IMR-90 (cell line): ENCODE measurements at regions not wholly inside any gene's neighbourhood (a gene's known extent, or its start where the extent isn't known, plus 50 kb on each side); places are given as distances from the start of the nearest gene placed in this dataset.
"Not testable (repeated sequence)": the region's sequence is repeated elsewhere in the genome, so short reads cannot be mapped to it uniquely, and the experiment has no call there.

Source experiments
- ATAC-seq: fragments of 200-7000 bp; cut with Tn5 transposase; 2 replicates; pipeline ENCODE4 v1.9.1; 2020; ENCODE audit warnings: low read depth, mild to moderate bottlenecking, moderate library complexity
- BruUV-seq: library from RNA; stranded (reverse); fragments of 400-500 nt; replicated peaks from 2 replicates; lab custom pipeline; 2021; lab: Mats Ljungman, UMichigan
- CTCF ChIA-PET: fragments of 300-600 bp; formaldehyde crosslinking; extraction: SDS; loops from one replicate; lab custom pipeline; 2021; ENCODE audit warnings: antibody characterized with exemption; lab: Yijun Ruan, JAX
- POLR2A ChIA-PET: fragments of 300-600 bp; sonication (Branson Sonifier 250); formaldehyde crosslinking; loops from one replicate; lab custom pipeline; 2022; ENCODE audit warnings: antibody characterized with exemption; ENCODE audit not compliant: unreplicated experiment; lab: Charles Lee
- DNase-seq: peaks from one replicate; pipeline ENCODE4 v3.0.0; 2013
- H2AFZ ChIP-seq: replicated peaks from 2 replicates; pipeline ENCODE3; 2013; ENCODE audit warnings: low read length, mild to moderate bottlenecking; ENCODE audit not compliant: poor library complexity
- H2AK5ac ChIP-seq: 2 replicates; pipeline ENCODE4 v1.6.1; 2013; ENCODE audit warnings: low read depth, low read length, inconsistent platforms
- H2AK9ac ChIP-seq: replicated peaks from 2 replicates; pipeline ENCODE3; 2013; ENCODE audit warnings: mild to moderate bottlenecking, low read depth, low read length, moderate library complexity; ENCODE audit not compliant: poor library complexity
- H2BK120ac ChIP-seq: 2 replicates; pipeline ENCODE4 v1.6.1; 2013; ENCODE audit warnings: low read depth, low read length, inconsistent platforms
- H2BK15ac ChIP-seq: 3 replicates; pipeline ENCODE4 v1.6.1; 2013; ENCODE audit warnings: low read depth, low read length, inconsistent platforms
- H2BK20ac ChIP-seq: 2 replicates; pipeline ENCODE4 v1.6.1; 2013; ENCODE audit warnings: low read depth, mild to moderate bottlenecking, inconsistent platforms, low read length, moderate library complexity
- H2BK5ac ChIP-seq: 2 replicates; pipeline ENCODE4 v1.6.1; 2013; ENCODE audit warnings: mild to moderate bottlenecking, low read depth, low read length, inconsistent platforms; ENCODE audit not compliant: poor library complexity, severe bottlenecking
- H3K14ac ChIP-seq: replicated peaks from 2 replicates; pipeline ENCODE4 v1.6.1; 2013; ENCODE audit warnings: low read depth, low read length, inconsistent platforms
- H3K18ac ChIP-seq: 2 replicates; pipeline ENCODE4 v1.6.1; 2013; ENCODE audit warnings: low read depth, low read length, control low read depth
- H3K23ac ChIP-seq: 2 replicates; pipeline ENCODE4 v1.6.1; 2013; ENCODE audit warnings: low read depth, low read length, inconsistent platforms
- H3K27ac ChIP-seq: 2 replicates; pipeline ENCODE4 v1.5.1; 2013; ENCODE audit warnings: mild to moderate bottlenecking, control low read depth, low read length; ENCODE audit not compliant: insufficient read depth
- H3K27me3 ChIP-seq: 2 replicates; pipeline ENCODE4 v1.6.1; 2013; ENCODE audit warnings: low read length; ENCODE audit not compliant: control insufficient read depth, insufficient read depth
- H3K36me3 ChIP-seq: 2 replicates; pipeline ENCODE4 v1.6.1; 2013; ENCODE audit warnings: low read length, mixed read lengths; ENCODE audit not compliant: control insufficient read depth, insufficient read depth
- H3K4ac ChIP-seq: 2 replicates; pipeline ENCODE4 v1.6.1; 2013; ENCODE audit warnings: low read depth, low read length, inconsistent platforms
- H3K4me1 ChIP-seq: 2 replicates; pipeline ENCODE4 v1.6.1; 2013; ENCODE audit warnings: low read length, mixed read lengths; ENCODE audit not compliant: control insufficient read depth, insufficient read depth
- H3K4me2 ChIP-seq: 2 replicates; pipeline ENCODE4 v1.6.1; 2013; ENCODE audit warnings: low read depth, mild to moderate bottlenecking, control low read depth, low read length, moderate library complexity
- H3K4me3 ChIP-seq: 2 replicates; pipeline ENCODE4 v1.5.1; 2013; ENCODE audit warnings: low read depth, mild to moderate bottlenecking, control low read depth, low read length, moderate library complexity; ENCODE audit not compliant: insufficient read depth
- H3K56ac ChIP-seq: 2 replicates; pipeline ENCODE4 v1.6.1; 2013; ENCODE audit warnings: low read length, inconsistent platforms; ENCODE audit not compliant: insufficient read depth; ENCODE audit errors: extremely low read depth
- H3K79me1 ChIP-seq, 2 experiments: 2 replicates each; pipeline ENCODE4 v1.6.1; 2013; ENCODE audit warnings: low read length in 2 of 2, inconsistent platforms in 1 of 2, low read depth in 1 of 2
- H3K9ac ChIP-seq: 2 replicates; pipeline ENCODE4 v1.6.1; 2013; ENCODE audit warnings: low read depth, low read length, control low read depth
- H3K9me1 ChIP-seq: 2 replicates; pipeline ENCODE4 v1.6.1; 2013; ENCODE audit warnings: low read length, inconsistent platforms; ENCODE audit not compliant: insufficient read depth
- H3K9me3 ChIP-seq: 2 replicates; pipeline ENCODE4 v1.6.1; 2013; ENCODE audit warnings: low read length; ENCODE audit not compliant: control insufficient read depth, insufficient read depth
- H4K20me1 ChIP-seq: 2 replicates; pipeline ENCODE4 v1.6.1; 2013; ENCODE audit warnings: low read length, inconsistent platforms; ENCODE audit not compliant: insufficient read depth
- H4K5ac ChIP-seq: 2 replicates; pipeline ENCODE4 v1.6.1; 2013; ENCODE audit warnings: mild to moderate bottlenecking, low read depth, low read length, control low read depth
- H4K8ac ChIP-seq, 2 experiments: 2 replicates each; pipeline ENCODE4 v1.6.1; 2013; ENCODE audit warnings: low read depth in 2 of 2, low read length in 2 of 2, control low read depth in 1 of 2, inconsistent platforms in 1 of 2
- H4K91ac ChIP-seq: 2 replicates; pipeline ENCODE4 v1.6.1; 2013; ENCODE audit warnings: low read depth, low read length, inconsistent platforms; ENCODE audit not compliant: insufficient read depth
- CTCF ChIP-seq: conservative IDR thresholded peaks from 2 replicates; pipeline ENCODE4 v1.5.1; 2012; ENCODE audit warnings: mild to moderate bottlenecking, low read depth, low read length, improper control_type of control experiment
- FOS ChIP-seq: fragments of 150-350 bp; IDR thresholded peaks from 2 replicates; pipeline ENCODE4 v1.6.1; 2016; ENCODE audit warnings: low read depth, low read length
- POLR2A ChIP-seq: IDR thresholded peaks from 2 replicates; pipeline ENCODE4 v1.6.1; 2012; ENCODE audit warnings: mild to moderate bottlenecking, low read depth, low read length
- RCOR1 ChIP-seq: IDR thresholded peaks from 2 replicates; pipeline ENCODE4 v1.6.1; 2012; ENCODE audit warnings: mild to moderate bottlenecking, low read length, improper control_type of control experiment; ENCODE audit not compliant: insufficient replicate concordance
- SMC3 ChIP-seq: fragments of 150-350 bp; IDR thresholded peaks from 2 replicates; pipeline ENCODE4 v1.6.1; 2016; ENCODE audit warnings: low read depth, mild to moderate bottlenecking, antibody characterized with exemption, low read length, moderate library complexity
- USF2 ChIP-seq: fragments of 150-350 bp; IDR thresholded peaks from 2 replicates; pipeline ENCODE4 v1.6.1; 2017; ENCODE audit warnings: mild to moderate bottlenecking, antibody characterized with exemption, low read length, low read depth
- WGBS, 2 experiments: methylation state at CpG; one replicate each; pipeline versions ENCODE4 v1.1.5 to v1.1.7; 2013; ENCODE audit warnings: missing lambda C conversion rate in 2 of 2; ENCODE audit not compliant: insufficient read length in 1 of 2; ENCODE audit errors: extremely low coverage in 2 of 2; 5-methylcytosine and 5-hydroxymethylcytosine counted together
- dilution Hi-C: fragments of 300-500 bp; cut with HindIII; formaldehyde crosslinking; loops from one replicate; pipeline ENCODE4 v1.14.3; 2018; ENCODE audit warnings: low sequenced_read_pairs; ENCODE audit not compliant: unreplicated experiment
- in situ Hi-C: fragments of 300-500 bp; cut with MboI; formaldehyde crosslinking; loops from 3 replicates; pipeline ENCODE4 v1.14.3; 2019; ENCODE audit warnings: low sequenced_read_pairs, inconsistent platforms, mixed read lengths
- intact Hi-C: fragments of 100-400 bp; cut with micrococcal nuclease; formaldehyde crosslinking; loops from 2 replicates; pipeline ENCODE4 v1.10.0; 2022

GRCh38 chr6:74343804-74344203 is 647.8 kb downstream of the CD109 start:
- BruUV-seq = no TSS peak
- Histone ChIP-seq H2AK5ac (no peak overlapping the region), H3K79me1 (no peaks in the 10 kb centered on the region), H3K4me1 (no peaks in the 10 kb centered on the region), H3K9me3 (no peaks in the 10 kb centered on the region), H3K9me1 (no peaks in the 10 kb centered on the region), H4K8ac (no peak overlapping the region; a peak in 1 of 4 replicates), H4K5ac (no peak overlapping the region), H3K27me3 (no peaks in the 10 kb centered on the region), H2BK120ac (no peak overlapping the region), H2AK9ac (no peak overlapping the region), H2AFZ (no peak overlapping the region), H3K14ac (no peak overlapping the region), H3K4ac (no peak overlapping the region), H3K23ac (no peak overlapping the region), H2BK15ac (no peak overlapping the region), H3K56ac (no peak overlapping the region), H3K36me3 (no peaks in the 10 kb centered on the region), H2BK20ac (no peak overlapping the region), H3K4me2 (no peak overlapping the region), H2BK5ac (no peak overlapping the region), H3K27ac (no peak overlapping the region), H3K18ac (no peak overlapping the region), H3K4me3 (no peak overlapping the region), H4K91ac (no peak overlapping the region), H4K20me1 (no peaks in the 10 kb centered on the region), H3K9ac (no peak overlapping the region)
- dilution Hi-C loops = no loop called here
- TF ChIP-seq RCOR1 (no peak), POLR2A (no peak), USF2 (no peak), SMC3 (0 out of 2 replicates have a peak, but pooled peaks have one; percentile 27), CTCF (peak; percentile 34; the same call in 1 of the 2 replicates), FOS (no peak)
- intact Hi-C loops = no loop called here
- POLR2A ChIA-PET = interaction anchor here (0.6 kb wide), 1 partner anchor 468 kb away, joined by 3 read pairs; no protein-coding TSS in a partner anchor
- DNase-seq (no peak), ATAC-seq (no peak)
- CTCF ChIA-PET = interaction anchor here (0.6 kb wide), 1 partner anchor 121 kb away, joined by 3 read pairs; no protein-coding TSS in a partner anchor
- WGBS, 2 experiments = no CpG with 5 or more reads among the region's 3 CpGs
- in situ Hi-C loops = no loop called here

GRCh38 chr6:74343321-74343720 is 647.3 kb downstream of the CD109 start:
- DNase-seq, H3K4me1 ChIP-seq, ATAC-seq, H3K27me3 ChIP-seq, H3K23ac ChIP-seq, H2BK5ac ChIP-seq, H2AK9ac ChIP-seq, H3K9ac ChIP-seq, H3K14ac ChIP-seq, BruUV-seq, H3K36me3 ChIP-seq, H2AFZ ChIP-seq, H2BK15ac ChIP-seq, H4K91ac ChIP-seq, H4K20me1 ChIP-seq, H2AK5ac ChIP-seq, H2BK120ac ChIP-seq, H3K9me1 ChIP-seq, H4K8ac ChIP-seq, H4K5ac ChIP-seq, H3K56ac ChIP-seq, CTCF ChIA-PET, H2BK20ac ChIP-seq, H3K4ac ChIP-seq, H3K27ac ChIP-seq, in situ Hi-C loops, POLR2A ChIA-PET, H3K18ac ChIP-seq, H3K4me2 ChIP-seq, dilution Hi-C loops, H3K9me3 ChIP-seq, H3K79me1 ChIP-seq, H3K4me3 ChIP-seq, intact Hi-C loops: not testable (repeated sequence)
- WGBS, 2 experiments = no CpG with 5 or more reads among the region's 6 CpGs
